GM21723 (cell line): ENCODE measurements at regions not wholly inside any gene's neighbourhood (a gene's known extent, or its start where the extent isn't known, plus 50 kb on each side); places are given as distances from the start of the nearest gene placed in this dataset.

Experiments
- ATAC-seq: cut with Tn5 transposase; IDR thresholded peaks from one replicate; pipeline ENCODE4 v1.9.1; 2021; ENCODE audit warnings: mild to moderate bottlenecking, moderate library complexity; ENCODE audit not compliant: unreplicated experiment

DNA sequence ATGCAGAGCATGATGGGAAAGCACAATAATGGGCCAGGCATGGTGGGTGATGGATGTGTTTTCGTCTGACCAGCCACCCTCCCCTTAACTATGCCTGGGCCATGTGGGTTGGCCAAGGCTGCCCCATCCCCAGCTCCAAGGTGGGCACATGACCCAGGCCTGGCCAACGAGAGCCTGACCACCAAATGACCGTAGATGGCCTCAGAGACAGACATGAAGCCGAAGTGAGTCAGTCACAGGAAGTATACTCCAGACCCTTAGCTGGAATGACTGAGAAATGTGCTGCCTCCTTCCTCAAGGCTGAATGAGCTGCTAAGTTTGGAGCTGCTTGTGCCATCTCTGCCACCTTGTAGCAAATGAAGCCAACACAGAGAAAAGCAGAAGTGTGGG lies 233.6 kb downstream of the BCL11B start:
- no peak for ATAC-seq

DNA sequence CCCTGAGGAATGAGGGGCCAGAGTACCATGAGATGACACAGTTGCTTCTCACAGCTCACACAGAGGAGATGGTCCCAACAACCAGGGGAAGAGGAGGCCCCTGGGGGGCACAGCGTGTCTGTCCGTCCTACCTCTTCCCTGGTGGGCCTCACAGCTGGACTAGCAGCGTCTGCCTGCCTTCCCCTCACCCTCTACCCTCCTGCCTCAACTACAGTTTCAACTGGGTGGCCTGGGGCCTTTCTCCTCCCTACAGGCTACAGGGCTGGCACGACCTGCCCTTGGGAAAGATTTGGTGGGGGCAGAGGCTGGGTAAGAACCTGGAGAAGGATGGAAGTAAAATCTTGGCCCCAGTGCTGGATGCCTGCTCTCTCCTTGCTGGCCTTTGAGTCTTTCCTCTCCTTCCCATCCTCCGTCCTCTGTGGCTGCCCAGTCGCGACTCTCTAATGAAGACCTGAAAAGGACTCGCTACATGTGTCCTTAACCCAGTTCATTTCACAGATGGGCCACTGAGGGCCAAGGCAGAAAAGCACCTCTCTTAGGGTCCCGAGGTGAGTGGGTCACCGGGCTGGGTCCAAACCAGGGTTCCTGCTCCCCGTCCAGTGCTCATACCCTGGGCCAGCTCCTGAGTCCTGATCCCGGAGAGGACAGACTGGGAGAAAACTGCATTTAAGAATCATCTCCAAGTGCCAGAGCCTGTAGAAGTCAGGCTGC lies 232.5 kb downstream of the BCL11B start:
- ATAC-seq = no peak

DNA sequence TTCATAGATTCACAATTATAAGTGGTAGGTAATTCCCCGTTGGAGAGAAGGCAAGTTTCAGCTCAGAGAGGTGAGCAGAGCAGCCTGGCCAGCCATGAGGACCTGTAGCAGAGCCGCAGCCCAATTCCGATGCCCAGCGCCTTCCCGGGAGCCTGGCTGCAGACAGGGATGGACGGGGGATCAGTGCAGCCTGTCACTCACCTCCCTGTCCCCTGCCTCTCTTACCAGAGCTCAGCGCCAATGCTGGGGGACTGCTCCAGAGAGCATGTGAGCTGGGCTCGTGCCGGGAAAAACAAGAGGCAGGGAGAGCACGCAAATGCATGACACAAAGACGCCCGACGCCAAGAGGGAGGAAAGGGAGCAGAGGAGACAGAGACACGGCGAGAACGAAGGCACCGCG lies 231.9 kb downstream of the BCL11B start:
- no peak for ATAC-seq

DNA sequence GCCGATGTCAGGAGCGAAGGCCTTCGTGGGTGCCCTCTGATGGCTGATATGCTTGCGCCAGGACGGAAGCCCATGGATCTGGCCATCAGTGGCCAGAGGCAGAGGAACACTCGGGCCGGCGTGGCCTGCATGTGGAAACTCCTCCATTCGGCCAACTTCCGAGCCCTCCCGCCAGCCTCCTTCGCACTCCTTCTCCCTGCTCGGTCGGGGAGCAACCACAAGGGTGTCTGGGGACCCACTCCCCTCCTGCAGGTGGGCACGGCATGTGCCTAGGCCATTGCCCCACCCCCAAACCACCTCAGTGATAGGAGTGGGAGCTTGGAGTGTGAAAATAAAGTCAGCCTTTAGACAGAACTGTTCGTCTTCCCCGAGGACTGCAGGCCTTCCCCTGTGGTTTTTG lies 231.3 kb downstream of the BCL11B start:
- no peak for ATAC-seq

DNA sequence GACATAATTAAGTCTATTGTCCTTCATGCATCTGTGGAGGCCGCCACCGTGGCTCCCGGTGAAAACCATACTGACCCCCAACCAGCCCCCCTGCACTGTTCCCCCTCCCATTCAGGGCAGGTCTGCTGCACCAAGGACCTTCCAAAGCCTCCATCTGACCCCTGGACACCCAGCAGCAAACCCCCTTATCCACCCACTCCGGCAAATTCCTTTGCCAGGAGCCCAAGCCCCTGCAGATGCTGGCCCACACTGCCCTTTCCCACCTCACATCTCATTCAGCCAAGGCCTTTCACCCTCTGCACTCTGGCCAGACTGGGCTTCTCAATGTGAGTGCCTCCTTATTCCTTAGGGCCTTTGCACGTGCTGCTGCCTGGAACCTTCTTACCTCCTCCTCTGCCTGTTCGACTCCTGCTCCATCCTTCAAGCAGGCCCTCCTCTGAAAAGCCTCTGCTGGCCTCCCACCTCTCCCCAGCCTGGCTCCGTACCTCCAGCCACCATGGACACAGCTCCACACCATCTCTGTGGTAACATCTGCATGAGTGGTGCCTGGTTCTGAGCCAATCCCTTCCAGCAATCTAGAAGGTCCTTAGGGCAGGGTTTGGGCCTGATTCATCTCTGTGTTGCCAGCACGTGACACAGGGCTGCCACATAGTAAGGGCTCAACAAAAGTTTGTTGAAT lies 230.7 kb downstream of the BCL11B start:
- ATAC-seq = no peak

DNA sequence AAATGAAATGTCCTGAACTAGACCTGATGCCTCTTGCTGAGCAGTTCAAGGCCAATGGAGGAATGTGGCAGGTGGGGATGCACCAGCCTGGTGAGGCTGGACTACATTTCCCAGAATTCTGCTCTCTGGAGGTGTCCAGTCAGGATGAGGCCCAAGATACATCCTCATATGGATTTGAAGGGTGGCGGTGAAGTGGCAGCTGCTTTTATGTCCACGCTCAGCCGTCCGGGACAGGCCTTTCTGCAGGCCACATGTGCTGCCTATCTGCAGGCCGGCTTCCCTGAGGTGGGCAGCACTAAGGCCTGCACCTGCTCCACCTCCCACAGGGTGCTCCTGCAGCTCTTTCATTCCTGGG lies 230.2 kb downstream of the BCL11B start:
- no peak for ATAC-seq

DNA sequence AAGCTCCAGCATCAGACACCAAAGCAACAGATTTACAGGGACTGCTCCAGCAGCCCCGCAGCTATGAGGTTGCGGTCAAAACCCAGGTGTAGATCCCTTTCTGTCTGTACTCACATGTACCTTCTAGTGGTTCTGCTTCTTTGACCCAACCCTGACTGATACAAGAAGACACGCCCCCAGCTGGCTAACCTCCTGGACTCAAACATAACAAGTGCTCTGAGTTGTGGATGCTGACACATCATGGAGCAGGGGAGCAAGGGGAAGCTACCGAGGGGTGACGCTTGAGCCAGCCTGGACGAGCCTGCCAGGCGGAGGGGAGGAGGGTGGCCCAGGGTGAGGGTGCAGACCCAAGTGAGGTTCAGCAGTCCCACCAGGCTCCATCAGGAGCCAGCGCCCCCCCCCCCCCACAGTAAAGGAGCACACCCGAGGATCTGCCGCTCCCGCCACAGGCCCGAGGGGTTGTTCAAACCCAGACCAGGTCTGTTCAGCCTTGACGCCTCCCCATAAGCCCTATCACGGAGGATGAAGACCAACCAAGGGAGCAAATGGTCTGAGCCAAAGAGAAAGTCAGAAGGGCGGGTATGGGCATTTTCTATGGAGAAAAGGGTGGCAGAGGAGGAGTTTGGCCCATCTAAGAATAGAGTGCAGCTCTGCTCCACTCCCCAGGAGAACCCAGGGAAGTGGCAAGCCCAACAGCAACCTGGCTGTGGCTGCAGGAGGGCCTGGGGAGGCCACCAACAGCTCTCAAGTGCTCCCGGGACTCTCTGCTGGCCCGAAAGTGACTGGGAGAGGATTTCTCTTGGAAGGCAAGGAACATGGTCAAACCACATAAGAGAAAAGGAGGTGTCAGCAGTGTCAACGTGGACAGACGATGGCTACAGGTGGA lies 229.4 kb downstream of the BCL11B start:
- no peak for ATAC-seq

DNA sequence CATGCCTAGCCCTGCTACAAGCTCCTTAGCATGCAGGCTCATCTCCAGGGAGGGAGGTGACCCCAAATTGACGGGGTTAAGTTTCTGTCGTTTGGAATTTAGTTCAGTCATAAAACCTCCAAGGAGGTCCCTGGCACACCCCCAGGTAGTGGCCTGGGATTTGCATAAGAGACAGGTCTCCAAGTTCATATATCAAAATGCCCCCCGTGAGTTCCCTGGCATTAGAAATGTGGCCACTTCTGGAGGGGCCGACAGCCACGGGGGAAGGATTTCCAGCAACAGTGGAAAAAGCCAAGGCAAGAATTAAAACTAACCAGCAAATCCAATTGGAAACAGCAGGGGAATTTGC lies 228.8 kb downstream of the BCL11B start:
- ATAC-seq = no peak

DNA sequence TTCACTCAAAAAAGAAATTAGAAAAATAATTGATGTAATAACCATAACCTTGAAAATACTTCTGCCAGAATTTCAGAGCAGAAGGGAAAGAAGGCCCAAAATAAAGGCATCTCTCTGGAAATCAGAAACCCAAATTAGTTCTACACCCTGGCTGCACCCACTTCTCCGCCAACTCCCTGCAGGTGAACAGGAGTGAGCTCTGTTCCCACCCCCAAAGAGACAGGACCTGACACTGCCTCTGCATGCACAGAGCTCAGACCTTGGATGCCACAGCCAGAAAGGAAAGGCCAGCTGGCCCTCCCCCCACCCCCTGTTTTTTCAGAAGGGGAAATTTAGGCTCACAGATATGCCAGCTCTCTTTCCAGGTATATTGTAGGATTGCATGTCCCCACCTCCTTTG lies 228.2 kb downstream of the BCL11B start:
- no peak for ATAC-seq

DNA sequence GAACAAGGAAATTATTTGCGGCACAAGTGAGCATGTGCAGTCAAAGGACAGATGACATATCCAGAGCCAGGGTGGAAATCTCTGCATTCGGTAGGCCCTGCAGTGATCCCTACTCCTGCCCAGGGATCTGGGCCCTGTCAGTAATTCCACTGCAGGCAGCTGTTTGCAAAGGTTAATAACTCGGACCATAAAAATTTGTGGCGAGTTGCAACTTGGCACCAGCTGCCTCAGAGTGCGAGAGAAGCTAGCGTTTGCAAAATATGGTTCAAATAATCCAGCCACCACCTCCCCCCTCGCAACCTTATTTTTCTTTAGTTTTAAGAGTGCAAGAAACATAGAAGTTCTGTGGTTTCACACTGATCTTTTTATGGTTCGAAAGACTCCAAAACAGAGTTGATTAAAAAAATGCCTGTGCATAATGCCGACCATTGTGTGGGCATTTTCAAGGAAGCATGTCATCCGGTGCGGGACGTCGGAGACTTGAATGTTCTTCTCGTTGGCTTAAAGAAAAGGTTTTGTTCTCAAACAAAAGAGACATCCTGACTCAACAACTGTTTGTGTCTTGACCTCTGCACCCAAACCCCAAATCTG lies 224.5 kb downstream of the BCL11B start:
- no peak for ATAC-seq

DNA sequence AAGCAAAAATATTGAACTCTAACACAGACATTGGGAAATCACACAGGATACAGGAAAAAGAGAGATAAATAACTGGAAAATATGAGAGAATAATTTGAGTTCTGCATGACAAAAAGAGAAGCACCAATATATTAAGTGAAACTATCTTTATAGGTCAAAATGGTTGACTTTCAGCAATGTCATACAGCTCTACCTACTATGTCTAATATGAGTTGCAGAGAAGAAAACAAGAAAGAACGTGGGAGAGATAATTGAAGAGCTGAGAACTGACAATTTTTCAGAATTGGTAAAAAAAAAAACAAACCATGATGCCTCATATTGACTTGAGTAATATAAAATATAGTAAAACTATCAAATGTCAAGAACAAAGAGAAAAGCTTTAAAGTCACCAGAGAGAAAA lies 221.7 kb downstream of the BCL11B start:
- no peak for ATAC-seq

DNA sequence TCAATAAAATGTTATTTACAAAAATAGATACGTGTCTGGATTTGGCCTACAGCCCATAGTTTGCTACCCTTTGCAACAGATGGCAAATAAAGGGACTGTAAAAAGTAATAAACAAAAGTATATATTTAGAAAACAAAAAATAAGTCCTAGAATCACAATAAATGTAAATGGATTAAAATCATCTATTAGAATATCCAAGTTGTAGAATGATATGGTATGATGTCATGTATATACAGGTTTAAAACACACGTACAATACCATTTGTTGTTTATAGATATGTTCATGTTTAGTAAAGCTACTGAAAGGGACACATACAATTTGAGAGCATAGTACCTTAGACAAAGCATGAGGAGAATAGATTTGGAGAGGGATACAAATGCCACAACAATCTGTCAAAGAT lies 219.5 kb downstream of the BCL11B start:
- no peak for ATAC-seq

DNA sequence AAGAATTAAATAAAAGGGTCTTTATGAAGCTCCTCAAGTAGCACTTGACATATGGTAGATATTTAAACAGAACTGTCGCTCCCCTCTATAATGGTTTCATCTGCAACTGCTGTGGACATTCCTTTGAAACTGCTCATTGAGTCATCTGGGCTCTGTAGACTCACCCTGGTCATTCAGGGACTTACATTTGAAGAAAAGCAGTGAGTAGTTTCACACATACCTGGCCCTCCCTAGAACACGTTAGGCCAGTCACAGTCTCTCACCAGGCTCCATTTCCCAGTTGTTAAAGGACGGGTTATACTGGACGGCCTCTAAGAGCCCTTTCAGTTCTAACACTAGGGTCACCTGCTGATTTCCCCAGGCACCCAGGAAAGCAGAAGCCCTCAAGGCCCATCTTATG lies 217.0 kb downstream of the BCL11B start:
- ATAC-seq = no peak

DNA sequence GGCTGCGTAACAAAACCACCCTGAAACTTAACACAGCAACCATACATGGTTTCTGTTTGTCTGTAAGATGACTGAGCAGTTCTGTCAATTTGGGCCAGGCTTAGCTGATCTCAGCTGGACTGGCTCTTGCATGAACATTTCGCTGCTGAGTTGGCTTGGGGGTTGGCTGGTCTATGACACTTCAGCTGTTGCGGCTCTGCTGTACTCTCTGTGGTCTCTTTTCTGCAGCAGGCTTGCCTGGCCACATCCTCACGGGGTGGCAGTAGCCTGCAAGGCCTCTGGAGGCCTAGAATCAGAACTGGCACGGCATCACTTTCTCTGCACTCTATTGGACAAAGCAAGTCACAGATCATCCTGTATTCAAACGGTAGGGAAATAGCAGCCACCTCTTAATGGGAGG lies 216.2 kb downstream of the BCL11B start:
- ATAC-seq = no peak

DNA sequence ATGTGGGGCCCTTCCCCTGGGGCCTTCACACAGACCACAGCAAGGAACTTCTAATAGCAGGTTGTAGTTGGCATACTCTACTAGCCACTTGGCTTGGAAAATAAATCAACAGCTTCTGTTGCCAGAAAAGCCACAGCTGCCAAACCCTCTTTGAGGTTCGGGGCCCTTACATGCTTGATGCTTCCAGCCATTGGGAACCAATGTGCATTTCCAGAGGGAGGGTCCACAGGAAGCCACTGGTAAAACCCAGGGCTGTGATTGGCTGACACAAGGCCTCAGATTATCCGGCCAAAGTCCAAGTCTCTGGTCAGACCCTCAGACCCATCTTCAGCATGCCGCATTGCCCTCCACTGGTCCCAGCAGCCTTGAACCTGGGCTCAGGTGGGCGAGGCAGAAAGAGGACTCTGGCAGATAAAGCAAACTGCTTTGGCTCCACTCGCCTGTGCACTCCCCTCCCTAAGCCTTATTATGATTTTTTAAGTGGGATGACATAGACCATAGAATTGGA lies 214.4 kb downstream of the BCL11B start:
- no peak for ATAC-seq

DNA sequence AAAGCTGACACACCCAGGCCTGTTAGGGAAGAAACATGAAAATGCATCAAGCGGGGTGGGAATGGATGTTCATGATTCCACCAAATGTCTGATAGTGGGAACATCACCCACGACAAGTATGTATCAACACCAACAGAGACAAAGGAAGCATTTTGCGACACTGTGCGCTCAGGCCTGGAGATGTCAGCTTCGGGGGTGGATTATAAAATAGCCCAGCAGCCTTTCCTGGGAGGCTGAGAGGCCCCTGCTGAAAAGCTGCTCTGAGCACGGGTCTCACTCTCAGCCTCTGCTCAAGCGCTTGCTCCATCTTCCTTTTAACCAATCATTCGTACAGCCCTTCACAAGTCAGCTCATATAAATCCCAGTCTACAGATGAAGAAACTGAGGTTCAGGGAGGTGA lies 213.5 kb downstream of the BCL11B start:
- no peak for ATAC-seq

DNA sequence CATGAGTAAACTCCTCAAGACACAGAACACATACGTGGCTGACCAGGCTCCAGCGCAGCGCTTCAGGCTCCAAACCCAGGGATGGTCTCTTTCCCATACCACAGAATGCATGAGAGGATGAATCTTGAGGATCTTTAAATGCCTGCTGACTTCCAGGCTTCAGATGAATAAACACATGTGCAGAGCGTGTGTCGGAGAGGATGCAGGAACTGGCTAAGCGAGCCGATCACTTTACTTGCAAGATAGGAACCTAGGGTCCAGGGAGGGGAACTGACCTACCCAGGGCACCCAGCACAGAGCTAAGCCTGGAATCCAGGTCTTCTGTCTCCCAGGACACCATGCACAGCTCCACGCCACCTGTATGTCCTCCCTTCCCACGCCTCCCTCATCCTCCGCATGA lies 209.8 kb downstream of the BCL11B start:
- ATAC-seq = no peak

DNA sequence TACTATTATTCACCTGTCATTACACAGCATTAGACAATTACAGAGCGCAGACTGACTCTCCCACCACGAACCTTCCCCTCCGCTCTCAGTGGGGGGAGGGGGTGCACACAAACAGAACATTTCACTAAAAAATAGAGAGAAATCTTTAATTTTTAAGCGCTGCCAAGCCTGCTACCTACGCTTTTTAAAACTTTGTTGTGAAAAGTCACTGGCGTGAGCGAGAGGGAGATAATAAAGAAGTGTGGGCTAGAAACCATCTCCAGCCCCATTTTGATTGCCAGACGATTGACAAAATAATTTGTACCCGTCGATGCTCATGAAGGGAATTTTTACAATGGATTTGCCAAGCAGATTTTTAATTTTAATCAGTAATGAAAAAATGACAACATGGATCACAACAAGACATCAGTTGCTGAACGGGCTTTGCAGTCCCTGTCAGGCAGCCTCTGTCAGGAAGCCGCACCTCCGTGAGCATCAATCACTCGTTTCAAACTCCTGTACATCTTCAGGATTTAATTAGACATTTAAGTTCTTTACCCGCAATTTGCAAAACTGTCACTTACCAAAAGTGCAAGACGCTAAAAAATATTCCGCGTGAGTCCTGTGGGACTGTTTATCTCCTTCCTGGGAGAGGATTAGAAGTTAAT lies 209.1 kb downstream of the BCL11B start:
- ATAC-seq = no peak

DNA sequence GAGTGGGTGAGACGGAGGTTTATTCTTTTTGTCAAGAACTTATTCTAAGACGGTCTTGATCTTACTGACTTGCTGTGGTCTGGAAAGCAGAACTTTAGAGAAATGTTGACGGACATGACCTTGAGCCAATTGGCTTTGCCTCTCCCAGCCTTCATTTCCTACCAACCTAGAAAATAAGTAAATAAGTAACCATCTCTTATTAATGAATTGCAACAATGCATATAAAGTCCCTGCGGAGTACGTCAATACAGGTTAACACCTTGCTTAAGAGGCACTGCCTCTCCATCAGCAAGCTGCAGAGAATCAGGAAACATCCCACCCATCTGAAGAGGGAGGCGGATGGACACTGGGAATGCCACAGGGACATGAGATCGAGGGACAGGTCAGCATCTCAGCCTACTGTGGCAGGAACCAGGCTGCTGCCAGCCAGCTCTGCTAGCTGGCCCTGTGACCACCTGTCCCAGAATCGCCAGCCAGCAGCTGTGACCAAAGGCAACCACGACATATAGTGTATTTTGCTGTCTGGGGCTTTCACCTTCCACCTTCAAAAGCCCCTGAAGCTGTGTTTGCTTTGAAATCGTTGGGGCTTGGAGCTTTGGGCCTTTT lies 208.3 kb downstream of the BCL11B start:
- no peak for ATAC-seq

DNA sequence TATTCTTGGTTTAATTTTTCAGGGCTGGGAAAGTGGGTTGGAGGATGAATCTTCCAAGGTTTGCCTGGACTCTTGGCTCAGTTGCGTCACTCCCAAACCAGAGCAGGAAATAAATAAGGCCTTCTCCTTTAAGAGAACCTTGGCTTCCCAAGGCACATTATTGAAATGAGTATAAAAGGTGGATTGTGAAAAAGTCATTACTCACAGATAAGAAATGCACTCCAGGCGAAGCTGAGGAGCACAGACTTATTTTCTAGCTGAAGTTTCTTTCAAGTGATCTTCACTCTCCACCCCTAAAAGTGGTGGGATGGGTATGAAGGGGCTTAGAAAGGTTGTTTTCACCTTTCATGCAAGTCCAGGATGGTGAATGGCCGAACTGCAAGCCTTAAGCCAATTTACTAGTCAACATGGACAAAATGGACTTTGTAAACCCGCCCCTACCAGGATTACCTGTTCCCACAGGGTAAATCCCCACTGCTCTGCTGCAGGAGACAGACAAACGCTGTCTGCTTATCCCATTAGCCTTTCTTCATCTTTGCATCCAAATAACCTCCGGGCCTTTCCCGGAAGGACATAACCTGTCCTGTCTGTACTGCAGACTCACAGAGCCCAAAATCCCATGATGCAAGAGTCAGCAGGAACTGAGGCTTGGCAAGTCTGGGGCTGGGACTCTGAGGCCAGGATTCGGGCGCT lies 207.6 kb downstream of the BCL11B start:
- ATAC-seq = no peak
